K562 (cell line): ENCODE measurements at regions not wholly inside any gene's neighbourhood (a gene's known extent, or its start where the extent isn't known, plus 50 kb on each side); places are given as distances from the start of the nearest gene placed in this dataset.

Source experiments
- ATF3 ChIP-seq, 2 experiments: fragments of 450-650 bp in 1 of 2; sonication (generic) in 1 of 2; formaldehyde crosslinking in 1 of 2; IDR thresholded peaks in 1 of 2; conservative IDR thresholded peaks in 1 of 2; 2 replicates each; pipeline versions ENCODE4 v1.6.1 to v1.8.1; 2016 to 2023; ENCODE audit warnings: mild to moderate bottlenecking in 2 of 2, moderate library complexity in 2 of 2, inconsistent platforms in 1 of 2, missing genetic modification reagents in 1 of 2
- FOXP1 ChIP-seq: sonication (generic); formaldehyde crosslinking; IDR thresholded peaks from 2 replicates; pipeline ENCODE4 v1.8.0; 2022; ENCODE audit warnings: mild to moderate bottlenecking, missing genetic modification reagents
- FOXP4 ChIP-seq: sonication (generic); formaldehyde crosslinking; IDR thresholded peaks from 2 replicates; pipeline ENCODE4 v1.8.0; 2022; ENCODE audit warnings: mild to moderate bottlenecking, missing genetic modification reagents, borderline replicate concordance
- GTF2F1 ChIP-seq: IDR thresholded peaks from 2 replicates; pipeline ENCODE4 v1.6.1; 2011; ENCODE audit warnings: low read depth, low read length, improper control_type of control experiment
- HMG20A ChIP-seq: fragments of 450-650 bp; formaldehyde crosslinking; conservative IDR thresholded peaks from 2 replicates; pipeline ENCODE4 v1.4.0; 2020; ENCODE audit warnings: mild to moderate bottlenecking, mixed read lengths
- NRF1 ChIP-seq, 2 experiments: fragments of 450-650 bp; IDR thresholded peaks in 1 of 2; conservative IDR thresholded peaks in 1 of 2; 2 replicates each; pipeline ENCODE4 v1.6.1; 2014; ENCODE audit warnings: mild to moderate bottlenecking in 2 of 2
- RFX7 ChIP-seq: fragments of 250-450 bp; sonication (Bioruptor Pico); IDR thresholded peaks from 2 replicates; pipeline ENCODE4 v1.5.1; 2021; ENCODE audit warnings: mild to moderate bottlenecking
- ZKSCAN8 ChIP-seq: fragments of 200-800 bp; sonication (Bioruptor generic); IDR thresholded peaks from 2 replicates; pipeline ENCODE4 v1.6.1; 2016; ENCODE audit warnings: missing genetic modification characterization, missing compliant biosample characterization
- TF ChIP-seq, protein P1 (sequence below), 3 experiments: IDR thresholded peaks in 2 of 3; conservative IDR thresholded peaks in 1 of 3; 2 replicates each; pipeline ENCODE4 v1.5.1; 2011 to 2012; ENCODE audit warnings: low read length in 3 of 3, mild to moderate bottlenecking in 3 of 3, control low read depth in 2 of 3, improper control_type of control experiment in 1 of 3, inconsistent platforms in 1 of 3, low read depth in 1 of 3, mixed read lengths in 1 of 3, moderate library complexity in 1 of 3; ENCODE audit not compliant: insufficient read depth in 2 of 3

GRCh38 chr1:72697410-72697809 lies 415.1 kb upstream of the NEGR1 start:
- TF ChIP-seq FOXP1 (CRISPR knock-in tag) = no peak
- TF ChIP-seq ATF3 (IDR thresholded peaks at IDR 0.05) = no peak
- TF ChIP-seq ATF3 (CRISPR knock-in tag; conservative IDR thresholded peaks at IDR 0.05) = no peak
- no peak for TF ChIP-seq ZKSCAN8
- no peak for TF ChIP-seq NRF1 (conservative IDR thresholded peaks at IDR 0.05 in 1 of 2, IDR thresholded peaks at IDR 0.05 in 1 of 2)
- TF ChIP-seq HMG20A (CRISPR knock-in tag) = no peak
- TF ChIP-seq FOXP4 (CRISPR knock-in tag) = no peak
- TF ChIP-seq RFX7 (CRISPR knock-in tag) = no peak
- TF ChIP-seq GTF2F1 = no peak
- TF ChIP-seq, protein P1, sequence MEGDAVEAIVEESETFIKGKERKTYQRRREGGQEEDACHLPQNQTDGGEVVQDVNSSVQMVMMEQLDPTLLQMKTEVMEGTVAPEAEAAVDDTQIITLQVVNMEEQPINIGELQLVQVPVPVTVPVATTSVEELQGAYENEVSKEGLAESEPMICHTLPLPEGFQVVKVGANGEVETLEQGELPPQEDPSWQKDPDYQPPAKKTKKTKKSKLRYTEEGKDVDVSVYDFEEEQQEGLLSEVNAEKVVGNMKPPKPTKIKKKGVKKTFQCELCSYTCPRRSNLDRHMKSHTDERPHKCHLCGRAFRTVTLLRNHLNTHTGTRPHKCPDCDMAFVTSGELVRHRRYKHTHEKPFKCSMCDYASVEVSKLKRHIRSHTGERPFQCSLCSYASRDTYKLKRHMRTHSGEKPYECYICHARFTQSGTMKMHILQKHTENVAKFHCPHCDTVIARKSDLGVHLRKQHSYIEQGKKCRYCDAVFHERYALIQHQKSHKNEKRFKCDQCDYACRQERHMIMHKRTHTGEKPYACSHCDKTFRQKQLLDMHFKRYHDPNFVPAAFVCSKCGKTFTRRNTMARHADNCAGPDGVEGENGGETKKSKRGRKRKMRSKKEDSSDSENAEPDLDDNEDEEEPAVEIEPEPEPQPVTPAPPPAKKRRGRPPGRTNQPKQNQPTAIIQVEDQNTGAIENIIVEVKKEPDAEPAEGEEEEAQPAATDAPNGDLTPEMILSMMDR (IDR thresholded peaks at IDR 0.05 in 2 of 3, conservative IDR thresholded peaks at IDR 0.05 in 1 of 3; ENCODE audit: insufficient read depth in 2 of 3, low read depth in 1 of 3, low read length in 3 of 3) = no peak
